ENCODE measurements at regions not wholly inside any gene's neighbourhood (a gene's known extent, or its start where the extent isn't known, plus 50 kb on each side); places are given as distances from the start of the nearest gene placed in this dataset.

DNA sequence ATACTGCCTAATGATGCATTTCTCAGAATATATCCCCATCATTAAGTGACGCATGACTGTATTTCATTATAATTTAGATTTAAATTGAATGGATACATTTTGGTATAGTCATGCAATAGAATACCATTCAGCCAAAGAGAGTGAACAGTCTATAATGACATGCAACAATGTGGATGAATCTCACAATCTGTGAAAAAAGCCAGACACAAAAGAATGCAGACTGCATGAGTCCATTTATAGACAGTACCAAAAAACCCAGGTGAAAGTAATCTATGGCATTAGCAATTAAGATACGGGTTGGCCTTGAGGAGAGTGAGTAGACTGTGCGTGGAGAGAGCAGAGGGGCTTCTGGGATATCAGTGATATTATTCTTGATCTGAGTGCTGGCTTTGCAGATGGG, 239.7 kb upstream of the PGRMC2 start:
- Histone ChIP-seq H3K9ac (ENCODE audit: low read depth, low read length) (no peak overlapping the region), H3K4me2 (ENCODE audit: low read depth, low read length) (no peak overlapping the region), H3K4me3 (ENCODE audit: insufficient read depth, low read depth, low read length) (no peak overlapping the region), H2AFZ (replicated peaks; ENCODE audit: low read length, poor library complexity) (no peak overlapping the region), H3K36me3 (ENCODE audit: control insufficient read depth, insufficient read depth, low read length) (no peaks in the 10 kb centered on the region), H2BK20ac (ENCODE audit: low read depth, low read length) (peak overlapping the region; percentile 79), H4K20me1 (ENCODE audit: insufficient read depth, low read length) (no peaks in the 10 kb centered on the region), H4K5ac (ENCODE audit: low read depth, low read length) (peak overlapping the region; percentile 88; the same call in 1 of the 2 replicates), H3K56ac (ENCODE audit: extremely low read depth, insufficient read depth, low read length) (no peak overlapping the region), H2AK5ac (ENCODE audit: low read depth, low read length) (no peak overlapping the region), H4K91ac (ENCODE audit: insufficient read depth, low read depth, low read length) (peak overlapping the region; percentile 52; the same call in 1 of the 2 replicates), H3K4me1 (ENCODE audit: control insufficient read depth, insufficient read depth, low read length) (peaks cover 25% of the 10 kb centered on the region), H3K27me3 (ENCODE audit: control insufficient read depth, insufficient read depth, low read length) (no peaks in the 10 kb centered on the region), H3K27ac (ENCODE audit: insufficient read depth, low read length) (peak overlapping the region; percentile 57; the same call in 1 of the 2 replicates), H4K8ac (ENCODE audit: low read depth in 2 of 2, low read length in 2 of 2) (peak overlapping the region; percentile 41 to 65; a peak in 3 of 4 replicates), H3K9me3 (ENCODE audit: control insufficient read depth, insufficient read depth, low read length) (no peaks in the 10 kb centered on the region), H2BK5ac (ENCODE audit: low read depth, low read length, poor library complexity, severe bottlenecking) (peak overlapping the region; percentile 92), H2BK120ac (ENCODE audit: low read depth, low read length) (peak overlapping the region; percentile 95), H3K79me1 (ENCODE audit: low read depth in 1 of 2, low read length in 2 of 2) (no peaks in the 10 kb centered on the region), H2BK15ac (ENCODE audit: low read depth, low read length) (peak overlapping the region; percentile 62; the same call in 2 of the 3 replicates), H3K9me1 (ENCODE audit: insufficient read depth, low read length) (no peaks in the 10 kb centered on the region), H3K14ac (replicated peaks; ENCODE audit: low read depth, low read length) (peak overlapping the region; percentile 17; the same call in 1 of the 2 replicates), H3K4ac (ENCODE audit: low read depth, low read length) (peak overlapping the region; percentile 59; the same call in 1 of the 2 replicates), H3K23ac (ENCODE audit: low read depth, low read length) (peak overlapping the region; percentile 61), H3K18ac (ENCODE audit: low read depth, low read length) (peak overlapping the region; percentile 95), H2AK9ac (replicated peaks; ENCODE audit: low read depth, low read length, poor library complexity) (no peak overlapping the region)
- TF ChIP-seq USF2 (IDR thresholded peaks at IDR 0.05; ENCODE audit: low read depth, low read length): no peak
- no peak for TF ChIP-seq SMC3 (IDR thresholded peaks at IDR 0.05; ENCODE audit: low read depth, low read length)
- no peak for TF ChIP-seq RAD21 (IDR thresholded peaks at IDR 0.05; ENCODE audit: low read length)
- TF ChIP-seq CEBPB (IDR thresholded peaks at IDR 0.05; ENCODE audit: low read depth, low read length): no peak
- TF ChIP-seq NFE2L2 (IDR thresholded peaks at IDR 0.05; ENCODE audit: low read depth, low read length): no peak
- TF ChIP-seq CTCF (conservative IDR thresholded peaks at IDR 0.05; ENCODE audit: low read depth, low read length): no peak
- DNase-seq (no peak), ATAC-seq (ENCODE audit: low read depth) (no peak)
- POLR2A ChIA-PET (ENCODE audit: unreplicated experiment): no interaction called here
- WGBS, 2 experiments (ENCODE audit: extremely low coverage in 2 of 2, insufficient read length in 1 of 2): 100% methylated on average over 1 of the region's 3 CpGs; no CpG with 5 or more reads in 1 of the 2 experiments
- CTCF ChIA-PET: no interaction called here
- BruUV-seq (replicated peaks): no TSS peak
- intact Hi-C loops (cut with micrococcal nuclease): loop anchor here (10.0 kb wide), 1 partner anchor 173 kb away; no protein-coding TSS in a partner anchor
- dilution Hi-C loops (cut with HindIII; ENCODE audit: low sequenced_read_pairs, unreplicated experiment): no loop called here
- in situ Hi-C loops (cut with MboI; ENCODE audit: low sequenced_read_pairs): no loop called here

Measured in IMR-90 (cell line).